GM21515 (cell line): ENCODE measurements at regions not wholly inside any gene's neighbourhood (a gene's known extent, or its start where the extent isn't known, plus 50 kb on each side); places are given as distances from the start of the nearest gene placed in this dataset.
A peak's percentile ranks its signal among the peaks of the same experiment; 100 is the strongest.
"Not testable (repeated sequence)": the region's sequence is repeated elsewhere in the genome, so short reads cannot be mapped to it uniquely, and the experiment has no call there.

Experiments
- ATAC-seq: cut with Tn5 transposase; IDR thresholded peaks from one replicate; pipeline ENCODE4 v1.9.1; 2021; ENCODE audit not compliant: unreplicated experiment

GRCh38 chr3:18988614-18989229 lies 159.6 kb upstream of the KCNH8 start:
- no peak for ATAC-seq

GRCh38 chr3:18987862-18988447 lies 160.4 kb upstream of the KCNH8 start:
- ATAC-seq: no peak

- ATAC-seq: no peak
Observed at GRCh38 chr3:18987070-18987469, 161.2 kb upstream of the KCNH8 start.

- no peak for ATAC-seq
Observed at GRCh38 chr3:18982920-18983319, 165.4 kb upstream of the KCNH8 start.

GRCh38 chr3:18976102-18976501 lies 172.2 kb upstream of the KCNH8 start:
- not testable (repeated sequence) for ATAC-seq

GRCh38 chr3:18968120-18968519 lies 180.2 kb upstream of the KCNH8 start:
- ATAC-seq: no peak

- ATAC-seq: no peak
Observed at GRCh38 chr3:18965781-18966180, 182.5 kb upstream of the KCNH8 start.

GRCh38 chr3:18964640-18965039 lies 183.7 kb upstream of the KCNH8 start:
- no peak for ATAC-seq

GRCh38 chr3:18951333-18951732 lies 197.0 kb upstream of the KCNH8 start:
- ATAC-seq: no peak

- no peak for ATAC-seq
Observed at GRCh38 chr3:18946524-18946923, 201.8 kb upstream of the KCNH8 start.

GRCh38 chr3:18937574-18937973 lies 210.7 kb upstream of the KCNH8 start:
- ATAC-seq: no peak

GRCh38 chr3:18919158-18919557 lies 229.2 kb upstream of the KCNH8 start:
- no peak for ATAC-seq

- ATAC-seq: no peak
Observed at GRCh38 chr3:18917923-18918322, 230.4 kb upstream of the KCNH8 start.

GRCh38 chr3:18902081-18902793 lies 246.1 kb upstream of the KCNH8 start:
- no peak for ATAC-seq

GRCh38 chr3:18901571-18901970 lies 246.7 kb upstream of the KCNH8 start:
- ATAC-seq: no peak

- ATAC-seq: peak; percentile 89
Observed at GRCh38 chr3:18900994-18901393, 247.3 kb upstream of the KCNH8 start.

- ATAC-seq: no peak
Observed at GRCh38 chr3:18898911-18899310, 249.4 kb upstream of the KCNH8 start.

GRCh38 chr3:18892756-18893155 lies 255.6 kb upstream of the KCNH8 start:
- no peak for ATAC-seq

- no peak for ATAC-seq
Observed at GRCh38 chr3:18892047-18892446, 256.3 kb upstream of the KCNH8 start.

- no peak for ATAC-seq
Observed at GRCh38 chr3:18891641-18892040, 256.7 kb upstream of the KCNH8 start.

GRCh38 chr3:18890449-18890848 lies 257.9 kb upstream of the KCNH8 start:
- no peak for ATAC-seq

- ATAC-seq: no peak
Observed at GRCh38 chr3:18888819-18889218, 259.5 kb upstream of the KCNH8 start.
